NCI-H128 (cell line): ENCODE measurements at regions not wholly inside any gene's neighbourhood (a gene's known extent, or its start where the extent isn't known, plus 50 kb on each side); places are given as distances from the start of the nearest gene placed in this dataset.
A peak's percentile ranks its signal among the peaks of the same experiment; 100 is the strongest.
"Not testable (repeated sequence)": the region's sequence is repeated elsewhere in the genome, so short reads cannot be mapped to it uniquely, and the experiment has no call there.

Experiments
- DNase-seq: peaks from one replicate; lab custom pipeline; 2025; ENCODE audit not compliant: unreplicated experiment; lab: John Stamatoyannopoulos, UW

GRCh38 chr3:176873261-176873660 lies 324.0 kb downstream of the TBL1XR1 start:
- no peak for DNase-seq

GRCh38 chr3:176872771-176873209 lies 324.5 kb downstream of the TBL1XR1 start:
- no peak for DNase-seq

- no peak for DNase-seq
These were observed 326.8 kb downstream of the TBL1XR1 start for GRCh38 chr3:176870451-176870850.

GRCh38 chr3:176867681-176868663 lies 329.3 kb downstream of the TBL1XR1 start:
- peak; percentile 86 for DNase-seq

- DNase-seq = no peak
These were observed 336.1 kb downstream of the TBL1XR1 start for GRCh38 chr3:176861137-176861536.

GRCh38 chr3:176856721-176857120 lies 340.6 kb downstream of the TBL1XR1 start:
- DNase-seq = no peak

GRCh38 chr3:176855901-176856486 lies 341.3 kb downstream of the TBL1XR1 start:
- no peak for DNase-seq

GRCh38 chr3:176855213-176855612 lies 342.1 kb downstream of the TBL1XR1 start:
- DNase-seq = no peak

- no peak for DNase-seq
These were observed 346.8 kb downstream of the TBL1XR1 start for GRCh38 chr3:176850498-176850897.

- no peak for DNase-seq
These were observed 348.7 kb downstream of the TBL1XR1 start for GRCh38 chr3:176848431-176849214.

- DNase-seq = no peak
These were observed 354.4 kb downstream of the TBL1XR1 start for GRCh38 chr3:176842914-176843313.

GRCh38 chr3:176840641-176841286 lies 356.5 kb downstream of the TBL1XR1 start:
- DNase-seq = no peak

- DNase-seq = no peak
These were observed 357.4 kb downstream of the TBL1XR1 start for GRCh38 chr3:176839901-176840300.

GRCh38 chr3:176839466-176839865 lies 357.8 kb downstream of the TBL1XR1 start:
- DNase-seq = no peak

- DNase-seq = not testable (repeated sequence)
These were observed 370.0 kb downstream of the TBL1XR1 start for GRCh38 chr3:176827244-176827643.

- no peak for DNase-seq
These were observed 372.5 kb downstream of the TBL1XR1 start for GRCh38 chr3:176824811-176825210.

GRCh38 chr3:176820764-176821163 lies 376.5 kb downstream of the TBL1XR1 start:
- no peak for DNase-seq

GRCh38 chr3:176816937-176817336 lies 380.3 kb downstream of the TBL1XR1 start:
- DNase-seq = no peak

GRCh38 chr3:176814285-176814684 lies 383.0 kb downstream of the TBL1XR1 start:
- no peak for DNase-seq

GRCh38 chr3:176807938-176808337 lies 389.3 kb downstream of the TBL1XR1 start:
- no peak for DNase-seq

GRCh38 chr3:176799675-176800074 lies 397.6 kb downstream of the TBL1XR1 start:
- no peak for DNase-seq
